ENCODE measurements at regions not wholly inside any gene's neighbourhood (a gene's known extent, or its start where the extent isn't known, plus 50 kb on each side); places are given as distances from the start of the nearest gene placed in this dataset.
"Not testable (repeated sequence)": the region's sequence is repeated elsewhere in the genome, so short reads cannot be mapped to it uniquely, and the experiment has no call there.

DNA sequence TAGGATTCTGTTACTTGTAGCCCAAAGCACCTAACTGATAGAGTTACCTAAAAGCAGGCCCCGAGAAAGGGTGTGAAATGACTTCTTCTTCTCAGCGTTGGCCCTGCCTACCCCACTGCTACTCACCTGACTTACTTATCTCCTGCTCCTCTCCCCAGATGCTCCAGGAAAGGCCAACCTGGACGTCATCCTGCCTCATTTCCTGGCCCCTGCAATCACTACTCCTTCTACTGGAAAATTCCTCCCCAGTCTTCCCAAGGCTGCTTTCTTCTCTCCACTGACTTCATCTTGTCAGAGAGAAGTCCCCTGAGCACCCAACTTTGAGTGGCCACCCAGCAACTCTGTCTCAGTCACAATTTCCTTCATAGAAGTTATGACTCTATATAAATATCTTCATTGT, 63.4 kb upstream of the KLF7 start:
- H3K9ac ChIP-seq = no peak overlapping the region
- no peak overlapping the region for H3K4me2 ChIP-seq (ENCODE audit: low read length)
- no peak overlapping the region for H3K4me3 ChIP-seq (ENCODE audit: low read depth, low read length)
- peaks cover 8% of the 10 kb centered on the region for H3K4me1 ChIP-seq
- H2AFZ ChIP-seq = no peak overlapping the region
- no peaks in the 10 kb centered on the region for H3K36me3 ChIP-seq (ENCODE audit: control insufficient read depth, insufficient read depth, low read length)
- TF ChIP-seq, protein P1, sequence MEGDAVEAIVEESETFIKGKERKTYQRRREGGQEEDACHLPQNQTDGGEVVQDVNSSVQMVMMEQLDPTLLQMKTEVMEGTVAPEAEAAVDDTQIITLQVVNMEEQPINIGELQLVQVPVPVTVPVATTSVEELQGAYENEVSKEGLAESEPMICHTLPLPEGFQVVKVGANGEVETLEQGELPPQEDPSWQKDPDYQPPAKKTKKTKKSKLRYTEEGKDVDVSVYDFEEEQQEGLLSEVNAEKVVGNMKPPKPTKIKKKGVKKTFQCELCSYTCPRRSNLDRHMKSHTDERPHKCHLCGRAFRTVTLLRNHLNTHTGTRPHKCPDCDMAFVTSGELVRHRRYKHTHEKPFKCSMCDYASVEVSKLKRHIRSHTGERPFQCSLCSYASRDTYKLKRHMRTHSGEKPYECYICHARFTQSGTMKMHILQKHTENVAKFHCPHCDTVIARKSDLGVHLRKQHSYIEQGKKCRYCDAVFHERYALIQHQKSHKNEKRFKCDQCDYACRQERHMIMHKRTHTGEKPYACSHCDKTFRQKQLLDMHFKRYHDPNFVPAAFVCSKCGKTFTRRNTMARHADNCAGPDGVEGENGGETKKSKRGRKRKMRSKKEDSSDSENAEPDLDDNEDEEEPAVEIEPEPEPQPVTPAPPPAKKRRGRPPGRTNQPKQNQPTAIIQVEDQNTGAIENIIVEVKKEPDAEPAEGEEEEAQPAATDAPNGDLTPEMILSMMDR (IDR thresholded peaks at IDR 0.05) = no peak
- H3K27ac ChIP-seq = no peak overlapping the region
- no peaks in the 10 kb centered on the region for H3K79me2 ChIP-seq
- H3K9me3 ChIP-seq (ENCODE audit: control insufficient read depth, low read length) = no peaks in the 10 kb centered on the region
- H3K27me3 ChIP-seq (ENCODE audit: control insufficient read depth, insufficient read depth, low read length) = no peaks in the 10 kb centered on the region

DNA sequence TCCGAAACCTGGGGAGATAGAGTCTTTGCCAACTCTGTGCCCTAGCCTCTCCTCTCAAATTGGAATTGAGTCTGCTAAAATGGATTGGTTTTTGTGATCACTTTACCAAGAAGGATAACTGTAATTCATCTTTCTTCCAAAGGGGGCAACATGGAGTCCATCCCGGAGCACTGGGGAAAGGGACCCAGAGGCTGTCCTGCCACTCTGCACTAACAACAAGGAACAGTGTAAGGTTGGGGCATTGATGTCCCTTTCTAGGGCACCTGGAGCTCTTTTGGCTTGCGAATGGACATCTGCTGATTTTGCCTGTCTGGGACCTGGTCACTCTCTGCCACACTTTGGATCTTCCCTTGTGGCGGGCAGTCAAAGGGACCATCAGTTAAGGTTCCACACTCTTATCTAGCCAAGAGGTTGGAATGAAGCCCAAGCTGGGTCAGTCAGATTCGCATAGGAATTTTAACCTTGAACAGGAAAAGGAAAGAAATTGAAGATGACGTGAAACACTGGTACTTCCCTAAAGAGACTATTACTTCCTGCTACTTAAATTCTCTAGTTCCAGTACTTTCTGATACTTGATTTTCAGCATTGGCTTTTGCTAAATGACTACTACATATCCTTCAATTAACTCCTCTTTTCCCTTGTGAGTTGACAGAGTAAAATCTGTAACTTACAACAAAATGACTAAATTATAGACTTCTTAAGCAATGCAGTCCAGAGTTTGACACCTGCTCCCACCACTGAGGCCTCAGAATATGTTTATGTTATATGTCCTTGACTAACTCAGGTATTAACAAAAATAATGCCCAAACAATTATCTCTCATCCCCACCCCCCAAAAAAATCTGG, 64.7 kb upstream of the KLF7 start:
- Histone ChIP-seq H3K79me2 (no peaks in the 10 kb centered on the region), H3K9ac (no peak overlapping the region), H2AFZ (no peak overlapping the region), H3K4me3 (ENCODE audit: low read depth, low read length) (no peak overlapping the region), H3K4me1 (peaks cover 8% of the 10 kb centered on the region), H3K27ac (no peak overlapping the region), H3K36me3 (ENCODE audit: control insufficient read depth, insufficient read depth, low read length) (no peaks in the 10 kb centered on the region), H3K9me3 (ENCODE audit: control insufficient read depth, low read length) (no peaks in the 10 kb centered on the region), H3K27me3 (ENCODE audit: control insufficient read depth, insufficient read depth, low read length) (no peaks in the 10 kb centered on the region), H3K4me2 (ENCODE audit: low read length) (no peak overlapping the region)
- TF ChIP-seq, protein P1 (IDR thresholded peaks at IDR 0.05) = peak; percentile 66

DNA sequence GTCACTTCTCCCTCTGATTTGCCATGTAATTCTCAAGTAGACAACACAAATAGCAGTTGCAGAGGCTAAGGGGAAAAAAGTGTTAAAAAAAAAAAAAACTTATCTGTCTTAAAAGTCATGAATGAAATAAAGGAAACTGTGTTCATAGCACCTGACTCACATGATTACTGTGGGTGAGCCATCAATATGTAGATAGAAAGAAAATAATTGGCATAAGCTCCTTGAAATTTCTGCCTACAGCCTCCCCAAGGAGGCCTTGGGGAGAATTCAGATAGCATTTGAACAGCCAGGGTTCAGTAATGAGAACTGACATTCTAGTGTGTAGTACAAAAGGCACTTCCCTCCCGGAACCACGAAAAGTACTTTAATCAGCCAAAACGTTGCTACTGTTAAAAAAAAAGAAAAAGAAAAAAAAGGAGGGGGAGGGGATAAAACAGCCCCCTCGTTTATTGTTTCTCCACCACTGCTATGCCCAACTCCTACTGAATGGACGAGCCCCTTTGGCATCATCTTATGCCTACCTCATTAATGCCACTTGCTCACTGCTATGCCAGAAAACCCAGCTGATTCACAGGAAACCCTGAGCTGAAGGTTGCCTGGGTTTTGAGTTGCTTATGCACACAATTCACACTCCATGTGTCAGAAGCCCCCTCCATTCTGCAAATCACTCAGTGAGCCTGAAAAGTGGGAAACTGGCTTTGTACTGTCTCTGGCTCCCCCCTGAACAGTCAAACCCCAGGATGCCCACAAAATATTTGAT, 65.5 kb upstream of the KLF7 start:
- Histone ChIP-seq H3K4me1 (peaks cover 8% of the 10 kb centered on the region), H3K36me3 (ENCODE audit: control insufficient read depth, insufficient read depth, low read length) (no peaks in the 10 kb centered on the region), H3K27me3 (ENCODE audit: control insufficient read depth, insufficient read depth, low read length) (no peaks in the 10 kb centered on the region), H3K79me2 (no peaks in the 10 kb centered on the region), H3K4me3 (ENCODE audit: low read depth, low read length) (no peak overlapping the region), H3K27ac (no peak overlapping the region), H3K9ac (no peak overlapping the region), H3K4me2 (ENCODE audit: low read length) (no peak overlapping the region), H3K9me3 (ENCODE audit: control insufficient read depth, low read length) (no peaks in the 10 kb centered on the region), H2AFZ (no peak overlapping the region)
- TF ChIP-seq, protein P1 (IDR thresholded peaks at IDR 0.05) = no peak

DNA sequence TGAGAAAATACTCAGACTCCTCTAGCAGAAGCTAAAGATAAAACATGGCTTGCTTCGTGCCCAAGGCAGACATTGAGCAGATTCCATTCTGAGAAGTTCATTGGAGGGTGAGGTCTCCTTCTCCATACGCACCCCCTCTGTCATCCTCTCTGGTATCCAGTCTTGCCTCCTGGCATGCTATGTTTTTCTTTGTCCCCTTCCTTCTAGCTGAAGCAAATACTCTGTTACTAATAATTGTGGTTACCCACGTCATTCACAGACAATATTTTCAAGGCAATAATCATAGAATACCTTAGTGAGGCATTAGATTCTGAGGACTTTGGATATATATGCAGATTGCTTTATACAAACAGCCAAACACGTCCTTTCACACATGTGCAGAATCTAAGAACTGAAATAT, 66.2 kb upstream of the KLF7 start:
- H3K9ac ChIP-seq = no peak overlapping the region
- TF ChIP-seq, protein P1 (IDR thresholded peaks at IDR 0.05) = no peak
- no peaks in the 10 kb centered on the region for H3K36me3 ChIP-seq (ENCODE audit: control insufficient read depth, insufficient read depth, low read length)
- H3K27me3 ChIP-seq (ENCODE audit: control insufficient read depth, insufficient read depth, low read length) = no peaks in the 10 kb centered on the region
- H3K4me1 ChIP-seq = peaks cover 3% of the 10 kb centered on the region
- no peak overlapping the region for H3K27ac ChIP-seq
- no peaks in the 10 kb centered on the region for H3K79me2 ChIP-seq
- no peak overlapping the region for H2AFZ ChIP-seq
- no peak overlapping the region for H3K4me3 ChIP-seq (ENCODE audit: low read depth, low read length)
- no peaks in the 10 kb centered on the region for H3K9me3 ChIP-seq (ENCODE audit: control insufficient read depth, low read length)
- no peak overlapping the region for H3K4me2 ChIP-seq (ENCODE audit: low read length)

DNA sequence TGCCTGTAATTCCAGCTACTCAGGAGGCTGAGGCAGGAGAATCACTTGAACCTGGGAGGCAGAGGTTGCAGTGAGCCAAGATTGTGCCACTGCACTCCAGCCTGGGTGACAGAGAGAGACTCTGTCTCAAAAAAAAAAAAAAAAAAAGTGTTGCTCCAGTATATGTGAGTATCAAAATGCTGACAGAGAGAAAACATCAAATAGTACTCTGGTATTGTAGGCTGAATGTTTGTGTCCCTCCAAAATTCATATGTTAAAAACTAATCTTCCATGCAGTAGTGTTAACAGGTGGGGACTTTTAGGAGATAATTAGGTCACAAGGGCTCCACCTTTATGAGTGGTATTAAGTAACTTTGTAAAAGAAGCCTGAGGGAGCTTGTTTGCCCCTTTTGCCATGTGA, 67.4 kb upstream of the KLF7 start:
- not testable (repeated sequence) for H3K9me3 ChIP-seq (ENCODE audit: control insufficient read depth, low read length); H3K27ac ChIP-seq; H3K36me3 ChIP-seq (ENCODE audit: control insufficient read depth, insufficient read depth, low read length); H3K79me2 ChIP-seq; H3K4me1 ChIP-seq; H2AFZ ChIP-seq; H3K27me3 ChIP-seq (ENCODE audit: control insufficient read depth, insufficient read depth, low read length); H3K4me2 ChIP-seq (ENCODE audit: low read length); H3K9ac ChIP-seq; H3K4me3 ChIP-seq (ENCODE audit: low read depth, low read length)

All from parathyroid adenoma (tissue), 2 donors.